Inflammatory macrophage treated with lipopolysaccharide for 1 hour (primary cell): ENCODE measurements at regions not wholly inside any gene's neighbourhood (a gene's known extent, or its start where the extent isn't known, plus 50 kb on each side); places are given as distances from the start of the nearest gene placed in this dataset.
"Not testable (repeated sequence)": the region's sequence is repeated elsewhere in the genome, so short reads cannot be mapped to it uniquely, and the experiment has no call there.

ENCODE experiments used
- DNase-seq, 2 donors: peaks; one replicate each; pipeline ENCODE4 v3.0.0-alpha.2; 2020 to 2022

- DNase-seq, result no peak
These were observed 122.8 kb upstream of the L3MBTL4 start for GRCh38 chr18:6537475-6537874.

- DNase-seq, result not testable (repeated sequence)
These were observed 126.5 kb upstream of the L3MBTL4 start for GRCh38 chr18:6541131-6541679.

GRCh38 chr18:6542296-6542695, 127.6 kb upstream of the L3MBTL4 start:
- DNase-seq, result no peak

- peak in 1 of 2 donors; percentile 3 for DNase-seq
These were observed 128.7 kb upstream of the L3MBTL4 start for GRCh38 chr18:6543330-6543908.

- no peak for DNase-seq
These were observed 131.5 kb upstream of the L3MBTL4 start for GRCh38 chr18:6546229-6546628.

GRCh38 chr18:6547476-6547875, 132.8 kb upstream of the L3MBTL4 start:
- DNase-seq, result no peak

GRCh38 chr18:6553234-6553900, 138.7 kb upstream of the L3MBTL4 start:
- no peak for DNase-seq

- no peak for DNase-seq
These were observed 142.5 kb upstream of the L3MBTL4 start for GRCh38 chr18:6557057-6557769.

- DNase-seq, result no peak
These were observed 143.1 kb upstream of the L3MBTL4 start for GRCh38 chr18:6557770-6558248.

GRCh38 chr18:6558446-6559156, 143.9 kb upstream of the L3MBTL4 start:
- DNase-seq, result no peak

GRCh38 chr18:6559296-6559695, 144.6 kb upstream of the L3MBTL4 start:
- DNase-seq, result no peak

GRCh38 chr18:6561016-6561415, 146.3 kb upstream of the L3MBTL4 start:
- DNase-seq, result no peak

- DNase-seq, result no peak
These were observed 146.7 kb upstream of the L3MBTL4 start for GRCh38 chr18:6561420-6561861.

GRCh38 chr18:6561862-6562291, 147.2 kb upstream of the L3MBTL4 start:
- no peak for DNase-seq

GRCh38 chr18:6563896-6564295, 149.2 kb upstream of the L3MBTL4 start:
- DNase-seq, result no peak

GRCh38 chr18:6564950-6565814, 150.5 kb upstream of the L3MBTL4 start:
- no peak for DNase-seq

- DNase-seq, result no peak
These were observed 151.0 kb upstream of the L3MBTL4 start for GRCh38 chr18:6565815-6566081.

GRCh38 chr18:6566338-6566911, 151.7 kb upstream of the L3MBTL4 start:
- DNase-seq, result no peak

- DNase-seq, result no peak
These were observed 155.1 kb upstream of the L3MBTL4 start for GRCh38 chr18:6569813-6570212.

- DNase-seq, result no peak
These were observed 156.0 kb upstream of the L3MBTL4 start for GRCh38 chr18:6570581-6571238.

GRCh38 chr18:6571239-6571602, 156.5 kb upstream of the L3MBTL4 start:
- no peak for DNase-seq
